SKM-1 (cell line): ENCODE measurements at regions not wholly inside any gene's neighbourhood (a gene's known extent, or its start where the extent isn't known, plus 50 kb on each side); places are given as distances from the start of the nearest gene placed in this dataset.
"Not testable (repeated sequence)": the region's sequence is repeated elsewhere in the genome, so short reads cannot be mapped to it uniquely, and the experiment has no call there.

Experiments
- DNase-seq: peaks from one replicate; lab custom pipeline; 2025; ENCODE audit not compliant: unreplicated experiment; lab: John Stamatoyannopoulos, UW

- DNase-seq = no peak
Measured at GRCh38 chr6:92329208-92329847, 1090.0 kb downstream of the EPHA7 start.

- no peak for DNase-seq
Measured at GRCh38 chr6:92315312-92315711, 1104.0 kb downstream of the EPHA7 start.

- DNase-seq = no peak
Measured at GRCh38 chr6:92297101-92297500, 1122.3 kb downstream of the EPHA7 start.

GRCh38 chr6:92292067-92292466 is 1127.3 kb downstream of the EPHA7 start:
- no peak for DNase-seq

- no peak for DNase-seq
Measured at GRCh38 chr6:92289831-92290230, 1129.5 kb downstream of the EPHA7 start.

GRCh38 chr6:92281571-92282076 is 1137.7 kb downstream of the EPHA7 start:
- no peak for DNase-seq

- DNase-seq = no peak
Measured at GRCh38 chr6:92275150-92275549, 1144.2 kb downstream of the EPHA7 start.

GRCh38 chr6:92274588-92274987 is 1144.8 kb downstream of the EPHA7 start:
- no peak for DNase-seq

- no peak for DNase-seq
Measured at GRCh38 chr6:92273694-92274093, 1145.7 kb downstream of the EPHA7 start.

- no peak for DNase-seq
Measured at GRCh38 chr6:92271091-92271490, 1148.3 kb downstream of the EPHA7 start.

- no peak for DNase-seq
Measured at GRCh38 chr6:92270365-92270764, 1149.0 kb downstream of the EPHA7 start.

- DNase-seq = no peak
Measured at GRCh38 chr6:92267335-92267734, 1152.0 kb downstream of the EPHA7 start.

GRCh38 chr6:92263864-92264263 is 1155.5 kb downstream of the EPHA7 start:
- no peak for DNase-seq

- no peak for DNase-seq
Measured at GRCh38 chr6:92259171-92259570, 1160.2 kb downstream of the EPHA7 start.

GRCh38 chr6:92243315-92243714 is 1176.0 kb downstream of the EPHA7 start:
- DNase-seq = no peak

GRCh38 chr6:92231171-92231701 is 1188.1 kb downstream of the EPHA7 start:
- no peak for DNase-seq

GRCh38 chr6:92219987-92220386 is 1199.4 kb downstream of the EPHA7 start:
- DNase-seq = not testable (repeated sequence)

GRCh38 chr6:92216717-92217116 is 1202.6 kb downstream of the EPHA7 start:
- no peak for DNase-seq

GRCh38 chr6:92201618-92202017 is 1217.7 kb downstream of the EPHA7 start:
- DNase-seq = no peak

- no peak for DNase-seq
Measured at GRCh38 chr6:92196325-92196724, 1223.0 kb downstream of the EPHA7 start.

GRCh38 chr6:92195796-92196195 is 1223.6 kb downstream of the EPHA7 start:
- DNase-seq = no peak

- DNase-seq = no peak
Measured at GRCh38 chr6:92188016-92188415, 1231.3 kb downstream of the EPHA7 start.

- DNase-seq = no peak
Measured at GRCh38 chr6:92184933-92185332, 1234.4 kb downstream of the EPHA7 start.
